DOHH2 (cell line): ENCODE measurements at regions not wholly inside any gene's neighbourhood (a gene's known extent, or its start where the extent isn't known, plus 50 kb on each side); places are given as distances from the start of the nearest gene placed in this dataset.

Experiments used
- EZH2phosphoT487 ChIP-seq: fragments of 200-600 bp; sonication (generic); IDR thresholded peaks from 2 replicates; pipeline ENCODE4 v1.6.1; 2017; ENCODE audit warnings: borderline replicate concordance, mild to moderate bottlenecking, antibody characterized with exemption, low read length, moderate library complexity, mixed read lengths
- TF ChIP-seq, protein P1 (sequence below): fragments of 200-600 bp; sonication (generic); IDR thresholded peaks from one replicate; pipeline ENCODE4 v1.5.1; 2014; ENCODE audit warnings: antibody characterized with exemption, mild to moderate bottlenecking, low read depth, low read length; ENCODE audit not compliant: poor library complexity, severe bottlenecking

DNA sequence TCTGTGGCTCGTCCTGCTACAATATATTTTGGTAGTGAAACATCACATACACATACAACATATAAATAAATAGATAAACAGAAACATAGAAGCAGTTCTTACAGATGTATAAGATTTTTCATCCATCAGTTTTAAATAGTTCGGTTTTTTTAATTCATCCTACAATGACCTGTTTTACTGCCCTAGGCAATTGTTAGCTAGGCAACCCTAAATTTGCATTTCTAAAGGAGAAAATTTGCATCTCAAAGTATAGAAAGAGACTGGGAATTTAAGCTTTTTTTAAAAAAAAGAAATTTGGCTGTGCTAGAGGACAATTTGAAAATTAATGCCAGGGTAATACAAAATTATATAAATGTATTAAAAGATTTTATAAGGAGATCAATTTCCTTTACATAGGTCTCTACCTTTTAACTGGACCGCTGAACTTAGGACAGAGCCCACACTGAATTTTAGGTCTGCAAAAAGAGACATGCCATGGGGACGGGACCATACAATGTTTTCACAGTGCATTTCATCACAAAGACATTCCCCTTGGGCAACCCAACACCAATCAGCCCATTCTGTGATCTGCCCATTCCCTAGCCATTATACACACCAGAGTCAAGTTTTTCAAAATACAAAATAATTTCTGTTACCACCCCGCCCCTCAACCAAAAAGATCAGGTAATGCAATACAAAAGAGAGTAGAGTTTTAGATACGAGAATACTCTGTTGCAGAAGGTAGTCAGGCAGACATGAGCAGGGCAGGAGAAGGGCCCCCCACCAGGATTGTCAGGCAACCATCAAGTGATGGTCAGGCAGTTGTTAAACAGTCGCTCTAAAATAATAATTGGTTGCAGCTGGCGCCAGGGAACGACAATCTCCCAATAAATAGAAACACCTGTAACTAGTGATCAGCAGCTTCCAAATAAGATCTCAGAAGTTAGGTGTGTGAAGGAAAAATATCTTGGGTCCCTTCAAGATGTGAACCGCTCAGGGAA is 299.7 kb upstream of the SGCG start:
- TF ChIP-seq, protein P1, sequence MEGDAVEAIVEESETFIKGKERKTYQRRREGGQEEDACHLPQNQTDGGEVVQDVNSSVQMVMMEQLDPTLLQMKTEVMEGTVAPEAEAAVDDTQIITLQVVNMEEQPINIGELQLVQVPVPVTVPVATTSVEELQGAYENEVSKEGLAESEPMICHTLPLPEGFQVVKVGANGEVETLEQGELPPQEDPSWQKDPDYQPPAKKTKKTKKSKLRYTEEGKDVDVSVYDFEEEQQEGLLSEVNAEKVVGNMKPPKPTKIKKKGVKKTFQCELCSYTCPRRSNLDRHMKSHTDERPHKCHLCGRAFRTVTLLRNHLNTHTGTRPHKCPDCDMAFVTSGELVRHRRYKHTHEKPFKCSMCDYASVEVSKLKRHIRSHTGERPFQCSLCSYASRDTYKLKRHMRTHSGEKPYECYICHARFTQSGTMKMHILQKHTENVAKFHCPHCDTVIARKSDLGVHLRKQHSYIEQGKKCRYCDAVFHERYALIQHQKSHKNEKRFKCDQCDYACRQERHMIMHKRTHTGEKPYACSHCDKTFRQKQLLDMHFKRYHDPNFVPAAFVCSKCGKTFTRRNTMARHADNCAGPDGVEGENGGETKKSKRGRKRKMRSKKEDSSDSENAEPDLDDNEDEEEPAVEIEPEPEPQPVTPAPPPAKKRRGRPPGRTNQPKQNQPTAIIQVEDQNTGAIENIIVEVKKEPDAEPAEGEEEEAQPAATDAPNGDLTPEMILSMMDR = no peak
- TF ChIP-seq EZH2phosphoT487 = no peak
